HUES64 (cell line): ENCODE measurements at regions not wholly inside any gene's neighbourhood (a gene's known extent, or its start where the extent isn't known, plus 50 kb on each side); places are given as distances from the start of the nearest gene placed in this dataset.

Experiments
- H3K27ac ChIP-seq: 2 replicates; pipeline ENCODE4 v1.7.0; 2013; ENCODE audit warnings: low read depth, low read length, inconsistent platforms
- H3K27me3 ChIP-seq: 2 replicates; pipeline ENCODE4 v1.6.1; 2013; ENCODE audit warnings: mild to moderate bottlenecking, low read length; ENCODE audit not compliant: insufficient read depth
- H3K36me3 ChIP-seq: 2 replicates; pipeline ENCODE4 v1.6.1; 2013; ENCODE audit warnings: mild to moderate bottlenecking, low read length; ENCODE audit not compliant: insufficient read depth
- H3K4me1 ChIP-seq: 2 replicates; pipeline ENCODE4 v1.6.1; 2013; ENCODE audit warnings: mild to moderate bottlenecking, low read length, moderate library complexity; ENCODE audit not compliant: insufficient read depth
- H3K4me3 ChIP-seq: 2 replicates; pipeline ENCODE4 v1.5.1; 2013; ENCODE audit warnings: mild to moderate bottlenecking, low read length, moderate library complexity
- H3K9ac ChIP-seq: 2 replicates; pipeline ENCODE4 v1.6.1; 2013; ENCODE audit warnings: mild to moderate bottlenecking, low read depth, low read length
- H3K9me3 ChIP-seq: 2 replicates; pipeline ENCODE4 v1.6.1; 2013; ENCODE audit warnings: low read depth, low read length; ENCODE audit not compliant: insufficient read depth
- WGBS: fragments of 150-250, 120-280 bp; methylation state at CpG from one replicate; pipeline ENCODE4 v1.1.7; 2013; ENCODE audit warnings: missing lambda C conversion rate; 5-methylcytosine and 5-hydroxymethylcytosine counted together

GRCh38 chr5:2629045-2629444 lies 122.4 kb downstream of the IRX2 start:
- Histone ChIP-seq H3K9me3 (no peaks in the 10 kb centered on the region), H3K4me3 (no peak overlapping the region), H3K4me1 (no peaks in the 10 kb centered on the region), H3K27ac (no peak overlapping the region), H3K36me3 (no peaks in the 10 kb centered on the region), H3K27me3 (no peaks in the 10 kb centered on the region), H3K9ac (no peak overlapping the region)
- 86% methylated on average over 5 of the region's 7 CpGs for WGBS

GRCh38 chr5:2627867-2628266 lies 123.6 kb downstream of the IRX2 start:
- H3K4me3 ChIP-seq = no peak overlapping the region
- no peaks in the 10 kb centered on the region for H3K27me3 ChIP-seq
- no peak overlapping the region for H3K9ac ChIP-seq
- H3K27ac ChIP-seq = no peak overlapping the region
- no peaks in the 10 kb centered on the region for H3K4me1 ChIP-seq
- H3K36me3 ChIP-seq = no peaks in the 10 kb centered on the region
- H3K9me3 ChIP-seq = no peaks in the 10 kb centered on the region
- WGBS = 95% methylated on average over 13 of the region's 13 CpGs

- no peak overlapping the region for H3K27ac ChIP-seq
- H3K9me3 ChIP-seq = no peaks in the 10 kb centered on the region
- H3K4me1 ChIP-seq = no peaks in the 10 kb centered on the region
- no peak overlapping the region for H3K4me3 ChIP-seq
- no peaks in the 10 kb centered on the region for H3K27me3 ChIP-seq
- WGBS = 97% methylated on average over 2 of the region's 2 CpGs
- H3K9ac ChIP-seq = no peak overlapping the region
- no peaks in the 10 kb centered on the region for H3K36me3 ChIP-seq
Measured at GRCh38 chr5:2626572-2626971, 124.9 kb downstream of the IRX2 start.

- H3K36me3 ChIP-seq = no peaks in the 10 kb centered on the region
- H3K27me3 ChIP-seq = no peaks in the 10 kb centered on the region
- no peak overlapping the region for H3K27ac ChIP-seq
Measured at GRCh38 chr5:2622866-2623265, 128.6 kb downstream of the IRX2 start.

GRCh38 chr5:2621631-2622030 lies 129.8 kb downstream of the IRX2 start:
- Histone ChIP-seq H3K27ac (no peak overlapping the region), H3K9me3 (no peaks in the 10 kb centered on the region), H3K36me3 (no peaks in the 10 kb centered on the region), H3K4me1 (no peaks in the 10 kb centered on the region), H3K9ac (no peak overlapping the region), H3K27me3 (no peaks in the 10 kb centered on the region), H3K4me3 (no peak overlapping the region)
- WGBS = 92% methylated on average over 8 of the region's 8 CpGs

More at GRCh38 chr5:2622866-2623265, 128.6 kb downstream of the IRX2 start:
- H3K4me1 ChIP-seq = no peaks in the 10 kb centered on the region
- H3K4me3 ChIP-seq = no peak overlapping the region
- no peaks in the 10 kb centered on the region for H3K9me3 ChIP-seq
- WGBS = 98% methylated on average over 5 of the region's 5 CpGs
- no peak overlapping the region for H3K9ac ChIP-seq

GRCh38 chr5:2619216-2619615 lies 132.3 kb downstream of the IRX2 start:
- H3K9me3 ChIP-seq = peaks cover 3% of the 10 kb centered on the region; the same call in 1 of the 2 replicates
- 94% methylated on average over 6 of the region's 6 CpGs for WGBS
- H3K27ac ChIP-seq = no peak overlapping the region
- H3K27me3 ChIP-seq = no peaks in the 10 kb centered on the region
- H3K4me3 ChIP-seq = no peak overlapping the region
- H3K36me3 ChIP-seq = no peaks in the 10 kb centered on the region
- H3K9ac ChIP-seq = no peak overlapping the region
- no peaks in the 10 kb centered on the region for H3K4me1 ChIP-seq

GRCh38 chr5:2617461-2617860 lies 134.0 kb downstream of the IRX2 start:
- H3K36me3 ChIP-seq = no peaks in the 10 kb centered on the region
- no peak overlapping the region for H3K27ac ChIP-seq
- WGBS = 95% methylated on average over 5 of the region's 5 CpGs
- no peaks in the 10 kb centered on the region for H3K4me1 ChIP-seq
- H3K9ac ChIP-seq = no peak overlapping the region
- H3K4me3 ChIP-seq = no peak overlapping the region
- peaks cover 3% of the 10 kb centered on the region; the same call in 1 of the 2 replicates for H3K9me3 ChIP-seq
- no peaks in the 10 kb centered on the region for H3K27me3 ChIP-seq

- Histone ChIP-seq H3K27me3 (no peaks in the 10 kb centered on the region), H3K4me3 (no peak overlapping the region), H3K9ac (no peak overlapping the region), H3K27ac (no peak overlapping the region), H3K4me1 (no peaks in the 10 kb centered on the region), H3K36me3 (no peaks in the 10 kb centered on the region), H3K9me3 (peaks cover 3% of the 10 kb centered on the region; the same call in 1 of the 2 replicates)
- WGBS = 96% methylated on average over 4 of the region's 4 CpGs
Measured at GRCh38 chr5:2615917-2616316, 135.6 kb downstream of the IRX2 start.

- Histone ChIP-seq H3K27me3 (no peaks in the 10 kb centered on the region), H3K9ac (no peak overlapping the region), H3K36me3 (no peaks in the 10 kb centered on the region), H3K27ac (no peak overlapping the region), H3K4me3 (no peak overlapping the region), H3K4me1 (no peaks in the 10 kb centered on the region), H3K9me3 (peaks cover 3% of the 10 kb centered on the region; the same call in 1 of the 2 replicates)
- WGBS = 87% methylated on average over 11 of the region's 11 CpGs
Measured at GRCh38 chr5:2614571-2614970, 136.9 kb downstream of the IRX2 start.

GRCh38 chr5:2611659-2612058 lies 139.8 kb downstream of the IRX2 start:
- WGBS = 89% methylated on average over 7 of the region's 7 CpGs
- Histone ChIP-seq H3K27me3 (no peaks in the 10 kb centered on the region), H3K9me3 (peaks cover 3% of the 10 kb centered on the region; the same call in 1 of the 2 replicates), H3K4me3 (no peak overlapping the region), H3K36me3 (no peaks in the 10 kb centered on the region), H3K27ac (no peak overlapping the region), H3K9ac (no peak overlapping the region), H3K4me1 (no peaks in the 10 kb centered on the region)

GRCh38 chr5:2610986-2611385 lies 140.5 kb downstream of the IRX2 start:
- Histone ChIP-seq H3K9ac (no peak overlapping the region), H3K27me3 (no peaks in the 10 kb centered on the region), H3K4me3 (no peak overlapping the region), H3K27ac (no peak overlapping the region), H3K4me1 (no peaks in the 10 kb centered on the region), H3K9me3 (peaks cover 3% of the 10 kb centered on the region; the same call in 1 of the 2 replicates), H3K36me3 (no peaks in the 10 kb centered on the region)
- WGBS = 95% methylated on average over 5 of the region's 5 CpGs

GRCh38 chr5:2608391-2608790 lies 143.1 kb downstream of the IRX2 start:
- Histone ChIP-seq H3K36me3 (no peaks in the 10 kb centered on the region), H3K27me3 (no peaks in the 10 kb centered on the region), H3K4me1 (no peaks in the 10 kb centered on the region), H3K9ac (no peak overlapping the region), H3K27ac (no peak overlapping the region), H3K9me3 (no peaks in the 10 kb centered on the region), H3K4me3 (no peak overlapping the region)
- WGBS = 96% methylated on average over 5 of the region's 6 CpGs
